H1 (cell line): ENCODE measurements at regions not wholly inside any gene's neighbourhood (a gene's known extent, or its start where the extent isn't known, plus 50 kb on each side); places are given as distances from the start of the nearest gene placed in this dataset.

Experiments used
- CTCF ChIA-PET: fragments of 300-600 bp; sonication (Branson Sonifier 250); formaldehyde crosslinking; loops from one replicate; lab custom pipeline; 2021; ENCODE audit not compliant: partially characterized antibody; lab: Charles Lee
- POLR2A ChIA-PET: fragments of 300-600 bp; sonication (Branson Sonifier 250); formaldehyde crosslinking; loops from one replicate; lab custom pipeline; 2021; ENCODE audit warnings: inconsistent platforms; ENCODE audit not compliant: partially characterized antibody; lab: Charles Lee
- DNase-seq, 2 experiments: peaks; one replicate each; pipeline versions ENCODE4 v3.0.0 to v3.0.0-alpha.2; 2010 to 2022; ENCODE audit warnings: low spot score in 2 of 2, low read depth in 1 of 2, mixed read lengths in 1 of 2
- FAIRE-seq: peaks from 2 replicates; lab custom pipeline; 2011; peaks lifted over from hg19 to GRCh38; lab: Jason Lieb, UNC
- H2AFZ ChIP-seq: 2 replicates; pipeline ENCODE4 v1.8.1; 2012; ENCODE audit warnings: low read length, inconsistent platforms
- H2AK5ac ChIP-seq: 2 replicates; pipeline ENCODE4 v1.6.1; 2013; ENCODE audit warnings: low read depth, low read length
- H2BK120ac ChIP-seq: replicated peaks from 2 replicates; pipeline ENCODE3; 2013; ENCODE audit warnings: low read depth, low read length, inconsistent platforms
- H2BK12ac ChIP-seq: 2 replicates; pipeline ENCODE4 v1.6.1; 2013; ENCODE audit warnings: low read depth, low read length
- H2BK15ac ChIP-seq: 2 replicates; pipeline ENCODE4 v1.6.1; 2013; ENCODE audit warnings: low read length
- H2BK20ac ChIP-seq: 2 replicates; pipeline ENCODE4 v1.6.1; 2013; ENCODE audit warnings: low read length
- H2BK5ac ChIP-seq: 2 replicates; pipeline ENCODE4 v1.6.1; 2013; ENCODE audit warnings: low read depth, low read length
- H3K14ac ChIP-seq: 2 replicates; pipeline ENCODE4 v1.6.1; 2013; ENCODE audit warnings: inconsistent platforms; ENCODE audit not compliant: insufficient read length
- H3K18ac ChIP-seq: 2 replicates; pipeline ENCODE4 v1.6.1; 2013; ENCODE audit warnings: low read length; ENCODE audit errors: extremely low read depth
- H3K23ac ChIP-seq: 2 replicates; pipeline ENCODE4 v1.6.1; 2013; ENCODE audit warnings: inconsistent platforms; ENCODE audit not compliant: insufficient read length
- H3K23me2 ChIP-seq: 2 replicates; pipeline ENCODE4 v1.6.1; 2013; ENCODE audit warnings: low read depth, low read length
- H3K27ac ChIP-seq: 2 replicates; pipeline ENCODE4 v1.6.1; 2011; ENCODE audit warnings: low read depth, low read length, inconsistent platforms
- H3K27me3 ChIP-seq, 4 experiments: replicated peaks in 1 of 4; 1 replicate in 1 of 4; 2 replicates in 3 of 4; pipeline versions ENCODE4 v1.6.1 to v1.8.1; 2011 to 2013; ENCODE audit warnings: low read length in 3 of 4, mild to moderate bottlenecking in 3 of 4, inconsistent platforms in 2 of 4, mixed read lengths in 2 of 4, moderate library complexity in 1 of 4; ENCODE audit not compliant: control insufficient read depth in 3 of 4, insufficient read depth in 3 of 4; ENCODE audit errors: extremely low read depth in 1 of 4
- H3K36me3 ChIP-seq, 4 experiments: 2 replicates each; pipeline versions ENCODE4 v1.6.1 to v1.8.1; 2011 to 2013; ENCODE audit warnings: mild to moderate bottlenecking in 4 of 4, low read length in 3 of 4, moderate library complexity in 2 of 4, control low read depth in 1 of 4, inconsistent platforms in 1 of 4; ENCODE audit not compliant: insufficient read depth in 4 of 4, control insufficient read depth in 2 of 4
- H3K4ac ChIP-seq: replicated peaks from 2 replicates; pipeline ENCODE3; 2013; ENCODE audit warnings: low read length, low read depth, mixed read lengths, inconsistent platforms; ENCODE audit not compliant: insufficient read length
- H3K4me1 ChIP-seq, 4 experiments: replicated peaks in 1 of 4; 1 replicate in 1 of 4; 2 replicates in 3 of 4; pipeline versions ENCODE4 v1.6.1 to v1.8.1; 2011 to 2013; ENCODE audit warnings: low read length in 3 of 4, inconsistent platforms in 2 of 4, mixed read lengths in 1 of 4; ENCODE audit not compliant: insufficient read depth in 4 of 4, control insufficient read depth in 3 of 4
- H3K4me2 ChIP-seq, 2 experiments: 2 replicates each; pipeline versions ENCODE4 v1.6.1 to v1.8.1; 2011 to 2013; ENCODE audit warnings: low read depth in 2 of 2, low read length in 2 of 2, control low read depth in 1 of 2, inconsistent platforms in 1 of 2, mild to moderate bottlenecking in 1 of 2; ENCODE audit not compliant: insufficient read depth in 1 of 2
- H3K4me3 ChIP-seq, 4 experiments: fragments of 200-600, 300-600 bp in 1 of 4; sonication (generic), shearing (Covaris generic), sonication (Bioruptor Twin) in 1 of 4; 2 replicates each; pipeline versions ENCODE4 v1.5.1 to v1.8.1; 2011 to 2016; ENCODE audit warnings: low read length in 4 of 4, low read depth in 3 of 4, control low read depth in 2 of 4, inconsistent platforms in 2 of 4, mild to moderate bottlenecking in 2 of 4, mixed read lengths in 1 of 4, moderate library complexity in 1 of 4; ENCODE audit not compliant: insufficient read depth in 2 of 4; ENCODE audit errors: extremely low read depth in 1 of 4
- H3K56ac ChIP-seq: replicated peaks from 2 replicates; pipeline ENCODE3; 2013; ENCODE audit warnings: low read depth, mild to moderate bottlenecking, mixed read lengths, low read length, inconsistent platforms; ENCODE audit not compliant: insufficient read length
- H3K79me1 ChIP-seq: 2 replicates; pipeline ENCODE4 v1.6.1; 2013; ENCODE audit warnings: low read depth, low read length, control low read depth
- H3K79me2 ChIP-seq, 2 experiments: 2 replicates each; pipeline versions ENCODE4 v1.6.1 to v1.8.1; 2012 to 2013; ENCODE audit warnings: low read length in 2 of 2, mild to moderate bottlenecking in 2 of 2, inconsistent platforms in 1 of 2; ENCODE audit not compliant: insufficient read depth in 2 of 2, control insufficient read depth in 1 of 2
- H3K9ac ChIP-seq, 4 experiments: replicated peaks in 1 of 4; 1 replicate in 1 of 4; 2 replicates in 3 of 4; pipeline versions ENCODE4 v1.6.1 to v1.8.1; 2011 to 2013; ENCODE audit warnings: low read depth in 3 of 4, low read length in 3 of 4, control low read depth in 2 of 4, mild to moderate bottlenecking in 2 of 4, moderate library complexity in 2 of 4, inconsistent platforms in 1 of 4; ENCODE audit errors: extremely low read depth in 1 of 4
- H3K9me3 ChIP-seq, 2 experiments: 2 replicates each; pipeline versions ENCODE4 v1.6.1 to v1.8.1; 2012 to 2013; ENCODE audit warnings: mild to moderate bottlenecking in 2 of 2, moderate library complexity in 2 of 2, control low read depth in 1 of 2, inconsistent platforms in 1 of 2, low read depth in 1 of 2, low read length in 1 of 2, mixed read lengths in 1 of 2; ENCODE audit not compliant: insufficient read depth in 2 of 2
- H4K20me1 ChIP-seq, 2 experiments: replicated peaks in 1 of 2; 2 replicates each; pipeline versions ENCODE3 to v1.8.1; 2011 to 2013; ENCODE audit warnings: inconsistent platforms in 2 of 2, low read length in 2 of 2, mild to moderate bottlenecking in 1 of 2; ENCODE audit not compliant: insufficient read depth in 2 of 2, control insufficient read depth in 1 of 2
- H4K5ac ChIP-seq: 2 replicates; pipeline ENCODE4 v1.6.1; 2013; ENCODE audit warnings: low read length, low read depth, mixed read lengths, inconsistent platforms; ENCODE audit not compliant: insufficient read length
- H4K8ac ChIP-seq: 2 replicates; pipeline ENCODE4 v1.8.0; 2013; ENCODE audit warnings: mild to moderate bottlenecking, moderate library complexity, low read length, inconsistent platforms; ENCODE audit not compliant: insufficient read depth; ENCODE audit errors: extremely low read depth
- H4K91ac ChIP-seq: replicated peaks from 2 replicates; pipeline ENCODE3; 2013; ENCODE audit warnings: low read length, mixed read lengths, inconsistent platforms; ENCODE audit not compliant: insufficient read length
- CHD2 ChIP-seq: IDR thresholded peaks from 2 replicates; pipeline ENCODE4 v1.6.1; 2012; ENCODE audit warnings: low read length, improper control_type of control experiment
- CREB1 ChIP-seq: IDR thresholded peaks from 2 replicates; pipeline ENCODE4 v1.6.1; 2012; ENCODE audit warnings: inconsistent platforms
- CTBP2 ChIP-seq: IDR thresholded peaks from 2 replicates; pipeline ENCODE4 v1.7.0; 2011; ENCODE audit warnings: borderline replicate concordance, mild to moderate bottlenecking, moderate library complexity, mixed read lengths, low read length; ENCODE audit not compliant: insufficient read depth, insufficient read length
- EP300 ChIP-seq, 2 experiments: IDR thresholded peaks; 1 replicate in 1 of 2; 2 replicates in 1 of 2; pipeline ENCODE4 v1.6.1; 2011 to 2012; ENCODE audit warnings: low read depth in 2 of 2, low read length in 2 of 2, mild to moderate bottlenecking in 2 of 2, borderline replicate concordance in 1 of 2, inconsistent platforms in 1 of 2, moderate library complexity in 1 of 2
- EZH2 ChIP-seq: fragments of 200-600 bp; sonication (generic); IDR thresholded peaks from 2 replicates; pipeline ENCODE4 v1.7.1; 2012; ENCODE audit warnings: low read depth, mild to moderate bottlenecking, moderate library complexity, low read length, inconsistent platforms; ENCODE audit not compliant: severe bottlenecking
- GTF2F1 ChIP-seq: IDR thresholded peaks from 2 replicates; pipeline ENCODE4 v1.6.1; 2012; ENCODE audit warnings: low read depth, low read length, improper control_type of control experiment, borderline replicate concordance
- KDM1A ChIP-seq: fragments of 200-600, 300-600 bp; sonication (generic); IDR thresholded peaks from 2 replicates; pipeline ENCODE4 v1.7.1; 2016; ENCODE audit warnings: mild to moderate bottlenecking, low read length, borderline replicate concordance
- MAFK ChIP-seq: IDR thresholded peaks from 2 replicates; pipeline ENCODE4 v1.6.1; 2012; ENCODE audit warnings: low read depth, mild to moderate bottlenecking, improper control_type of control experiment, low read length
- PHF8 ChIP-seq: fragments of 200-600 bp; sonication (generic); conservative IDR thresholded peaks from 2 replicates; pipeline ENCODE4 v1.7.1; 2012; ENCODE audit warnings: low read depth, mild to moderate bottlenecking, inconsistent platforms, low read length, moderate library complexity
- RXRA ChIP-seq: IDR thresholded peaks from 2 replicates; pipeline ENCODE4 v1.6.1; 2011; ENCODE audit warnings: low read depth, mild to moderate bottlenecking, low read length, moderate library complexity; ENCODE audit not compliant: insufficient read depth
- SIRT6 ChIP-seq: IDR thresholded peaks from one replicate; pipeline ENCODE4 v1.7.1; 2012; ENCODE audit warnings: low read length, inconsistent platforms
- SIX5 ChIP-seq: IDR thresholded peaks from 2 replicates; pipeline ENCODE4 v1.6.1; 2011; ENCODE audit warnings: mild to moderate bottlenecking, low read depth, low read length
- SP4 ChIP-seq: IDR thresholded peaks from 2 replicates; pipeline ENCODE4 v1.6.1; 2012; ENCODE audit warnings: low read length, inconsistent platforms
- SRF ChIP-seq: IDR thresholded peaks from 2 replicates; pipeline ENCODE4 v1.6.1; 2011; ENCODE audit warnings: mild to moderate bottlenecking, low read depth, low read length, moderate library complexity
- TAF1 ChIP-seq: IDR thresholded peaks from 2 replicates; pipeline ENCODE4 v1.6.1; 2011; ENCODE audit warnings: mild to moderate bottlenecking, low read depth, low read length
- TAF7 ChIP-seq: optimal IDR thresholded peaks from 2 replicates; pipeline ENCODE3; 2011; ENCODE audit warnings: low read depth, mild to moderate bottlenecking, inconsistent platforms, low read length, moderate library complexity, borderline replicate concordance
- TCF12 ChIP-seq: IDR thresholded peaks from 2 replicates; pipeline ENCODE4 v1.6.1; 2011; ENCODE audit warnings: low read depth, mild to moderate bottlenecking, low read length
- YY1 ChIP-seq: IDR thresholded peaks from 2 replicates; pipeline ENCODE4 v1.6.1; 2011; ENCODE audit warnings: low read depth, mild to moderate bottlenecking, low read length

DNA sequence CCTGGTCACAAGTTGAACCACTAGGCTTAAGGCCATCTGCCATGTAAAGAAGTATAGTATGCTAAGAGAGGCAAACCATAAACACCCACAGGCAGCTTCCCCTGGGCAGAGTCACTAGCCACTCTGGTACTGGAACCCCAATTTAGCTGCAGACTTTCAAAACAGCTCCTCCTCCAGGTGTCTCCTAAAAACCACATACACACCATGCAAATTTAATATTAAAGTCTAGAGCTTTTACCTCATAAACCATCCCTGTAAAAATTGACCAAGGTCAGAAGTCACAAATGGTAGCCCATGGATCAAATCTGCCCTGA, 99.1 kb upstream of the STT3B start:
- H2AFZ ChIP-seq: no peak overlapping the region
- no peak overlapping the region for H2BK5ac ChIP-seq
- H4K20me1 ChIP-seq: no peaks in the 10 kb centered on the region
- no peak overlapping the region for H3K4me3 ChIP-seq
- H3K14ac ChIP-seq: no peak overlapping the region
- no peaks in the 10 kb centered on the region for H3K23me2 ChIP-seq
- H3K18ac ChIP-seq: no peak overlapping the region
- H3K27me3 ChIP-seq: no peaks in the 10 kb centered on the region
- no peak overlapping the region for H2BK20ac ChIP-seq
- H2BK12ac ChIP-seq: no peak overlapping the region
- no peaks in the 10 kb centered on the region for H3K36me3 ChIP-seq
- no peak overlapping the region for H2AK5ac ChIP-seq
- no peaks in the 10 kb centered on the region for H3K79me1 ChIP-seq
- H3K9ac ChIP-seq: no peak overlapping the region
- no peak overlapping the region for H3K23ac ChIP-seq
- H2BK120ac ChIP-seq: no peak overlapping the region
- no peak overlapping the region for H3K4me2 ChIP-seq
- no peak overlapping the region for H4K5ac ChIP-seq
- H4K8ac ChIP-seq: no peak overlapping the region
- H3K27ac ChIP-seq: no peak overlapping the region
- H3K56ac ChIP-seq: no peak overlapping the region
- H3K9me3 ChIP-seq: peaks cover 7 to 10% of the 10 kb centered on the region in 2 experiments; a peak in 3 of 4 replicates
- ChIA-PET POLR2A (no interaction called here), CTCF (no interaction called here)
- H4K91ac ChIP-seq: no peak overlapping the region
- no peak overlapping the region for H2BK15ac ChIP-seq
- H3K4ac ChIP-seq: no peak overlapping the region
- FAIRE-seq (no peak), DNase-seq (no peak)
- H3K4me1 ChIP-seq: peaks cover 0 to 3% (median 0%) of the 10 kb centered on the region in 4 experiments; a peak in 1 of 7 replicates
- H3K79me2 ChIP-seq: no peaks in the 10 kb centered on the region
- TF ChIP-seq GTF2F1 (no peak), SIX5 (no peak), TAF1 (no peak), SIRT6 (no peak), CREB1 (no peak), MAFK (no peak), TCF12 (no peak), EZH2 (no peak), CTBP2 (no peak), KDM1A (no peak), YY1 (no peak), EP300 (IDR thresholded peaks at IDR 0.05; ENCODE audit: borderline replicate concordance in 1 of 2, low read depth in 2 of 2, low read length in 2 of 2) (no peak), PHF8 (no peak), TAF7 (no peak), SRF (no peak), RXRA (no peak), CHD2 (no peak), SP4 (no peak)
